Body of pancreas (tissue), 4 donors: ENCODE measurements at regions not wholly inside any gene's neighbourhood (a gene's known extent, or its start where the extent isn't known, plus 50 kb on each side); places are given as distances from the start of the nearest gene placed in this dataset.

Experiments used
- ATAC-seq: fragments of 150-250 bp; one replicate; pipeline ENCODE4 v1.9.1; 2016
- DNase-seq, 4 donors: peaks; one replicate each; pipeline ENCODE4 v3.0.0-alpha.2; 2019
- H3K27ac ChIP-seq, 4 donors: fragments of 200-600 bp; sonication (generic); 1 replicate in 3 of 4; 2 replicates in 1 of 4; pipeline versions ENCODE4 v1.5.1 to v1.6.1; 2016 to 2019; ENCODE audit warnings: mild to moderate bottlenecking in 1 of 4, mixed read lengths in 1 of 4, moderate library complexity in 1 of 4
- H3K27me3 ChIP-seq, 2 donors: fragments of 200-600 bp; sonication (generic); one replicate each; pipeline ENCODE4 v1.6.0; 2016; ENCODE audit warnings: mild to moderate bottlenecking in 1 of 2
- H3K36me3 ChIP-seq, 2 donors: fragments of 200-600 bp; sonication (generic); replicated peaks in 1 of 2; 2 replicates each; pipeline ENCODE4 v1.5.1; 2016; ENCODE audit warnings: low read depth in 2 of 2; ENCODE audit not compliant: insufficient read depth in 1 of 2
- H3K4me1 ChIP-seq: fragments of 200-600 bp; sonication (generic); one replicate; pipeline ENCODE4 v1.6.0; 2016
- H3K4me3 ChIP-seq, 2 donors: fragments of 200-600 bp; sonication (generic); 1 replicate in 1 of 2; 2 replicates in 1 of 2; pipeline ENCODE4 v1.5.1; 2016 to 2019
- H3K9me3 ChIP-seq, 3 donors: fragments of 200-600 bp; sonication (generic); 1 replicate in 2 of 3; 2 replicates in 1 of 3; pipeline ENCODE4 v1.5.1; 2016
- POLR2A ChIP-seq, 3 donors: fragments of 450-650 bp; IDR thresholded peaks; one replicate each; pipeline ENCODE4 v1.6.1; 2016; ENCODE audit warnings: antibody characterized with exemption in 3 of 3, mild to moderate bottlenecking in 2 of 3
- WGBS, 2 donors: methylation state at CpG; one replicate each; pipeline ENCODE4 v1.1.5; 2017; 5-methylcytosine and 5-hydroxymethylcytosine counted together
- intact Hi-C: fragments of 100-400 bp; cut with DNase I; formaldehyde crosslinking; loops from one replicate; pipeline ENCODE4 v1.15.1; 2023
- TF ChIP-seq, protein P1 (sequence below), 7 experiments: fragments of 450-650 bp in 4 of 7; fragments of 200-600 bp in 3 of 7; sonication (generic) in 3 of 7; IDR thresholded peaks; one replicate each; pipeline ENCODE4 v1.5.1; 2016 to 2019; ENCODE audit warnings: antibody characterized with exemption in 7 of 7

DNA sequence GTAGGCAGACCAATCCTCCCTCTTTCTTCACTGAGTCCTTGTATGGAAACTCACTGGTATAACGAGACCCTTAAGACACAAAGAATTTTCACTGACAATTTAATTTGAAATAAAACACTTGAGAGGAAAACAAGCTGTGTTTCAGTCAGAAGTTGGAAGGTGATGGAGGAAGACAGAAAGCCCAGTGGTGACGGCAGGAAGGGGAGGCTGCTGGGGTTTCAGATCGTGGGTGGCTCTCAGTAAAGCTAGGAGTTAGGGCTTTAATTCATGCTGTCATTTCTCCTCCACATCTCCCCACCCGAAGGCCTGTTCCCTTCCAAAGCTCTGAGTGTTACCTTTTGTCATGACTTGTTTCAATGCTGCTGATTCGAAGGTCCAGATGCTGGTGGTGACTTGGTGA, 605.2 kb upstream of the DPP6 start:
- H3K27ac ChIP-seq = no peak overlapping the region
- H3K4me3 ChIP-seq = no peak overlapping the region
- DNase-seq (no peak), ATAC-seq (no peak)
- H3K9me3 ChIP-seq = no peaks in the 10 kb centered on the region
- intact Hi-C loops = no loop called here
- no peaks in the 10 kb centered on the region for H3K36me3 ChIP-seq
- H3K27me3 ChIP-seq = no peaks in the 10 kb centered on the region
- 48 to 55% methylated on average over 5 of the region's 5 CpGs for WGBS, 2 donors
- no peak for TF ChIP-seq POLR2A (IDR thresholded peaks at IDR 0.05)
- TF ChIP-seq, protein P1, sequence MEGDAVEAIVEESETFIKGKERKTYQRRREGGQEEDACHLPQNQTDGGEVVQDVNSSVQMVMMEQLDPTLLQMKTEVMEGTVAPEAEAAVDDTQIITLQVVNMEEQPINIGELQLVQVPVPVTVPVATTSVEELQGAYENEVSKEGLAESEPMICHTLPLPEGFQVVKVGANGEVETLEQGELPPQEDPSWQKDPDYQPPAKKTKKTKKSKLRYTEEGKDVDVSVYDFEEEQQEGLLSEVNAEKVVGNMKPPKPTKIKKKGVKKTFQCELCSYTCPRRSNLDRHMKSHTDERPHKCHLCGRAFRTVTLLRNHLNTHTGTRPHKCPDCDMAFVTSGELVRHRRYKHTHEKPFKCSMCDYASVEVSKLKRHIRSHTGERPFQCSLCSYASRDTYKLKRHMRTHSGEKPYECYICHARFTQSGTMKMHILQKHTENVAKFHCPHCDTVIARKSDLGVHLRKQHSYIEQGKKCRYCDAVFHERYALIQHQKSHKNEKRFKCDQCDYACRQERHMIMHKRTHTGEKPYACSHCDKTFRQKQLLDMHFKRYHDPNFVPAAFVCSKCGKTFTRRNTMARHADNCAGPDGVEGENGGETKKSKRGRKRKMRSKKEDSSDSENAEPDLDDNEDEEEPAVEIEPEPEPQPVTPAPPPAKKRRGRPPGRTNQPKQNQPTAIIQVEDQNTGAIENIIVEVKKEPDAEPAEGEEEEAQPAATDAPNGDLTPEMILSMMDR (IDR thresholded peaks at IDR 0.05) = no peak
- H3K4me1 ChIP-seq = no peaks in the 10 kb centered on the region

DNA sequence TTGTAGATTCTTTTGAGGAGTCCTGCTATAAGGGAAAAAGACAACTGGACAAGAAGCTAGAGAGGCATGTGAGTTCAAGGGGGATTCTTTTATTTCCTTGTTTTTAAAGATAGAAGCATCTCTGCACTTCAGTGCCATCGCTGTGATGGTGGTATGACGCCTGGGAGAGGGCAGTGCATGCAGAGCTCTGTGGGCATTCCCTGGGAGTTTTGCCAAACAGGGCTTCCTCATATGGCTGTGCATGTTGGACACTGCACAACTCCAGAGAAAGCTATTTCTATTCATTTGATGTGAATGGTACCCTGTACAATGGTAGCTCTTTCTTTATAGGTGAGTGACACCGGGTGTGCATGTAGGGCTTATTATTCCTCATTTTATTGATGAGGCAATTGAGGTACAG, 599.5 kb upstream of the DPP6 start:
- DNase-seq = no peak
- H3K9me3 ChIP-seq = no peaks in the 10 kb centered on the region
- no peak overlapping the region for H3K27ac ChIP-seq
- intact Hi-C loops = no loop called here
- H3K4me3 ChIP-seq = no peak overlapping the region
- no peaks in the 10 kb centered on the region for H3K4me1 ChIP-seq
- TF ChIP-seq, protein P1 (IDR thresholded peaks at IDR 0.05) = no peak
- TF ChIP-seq POLR2A (IDR thresholded peaks at IDR 0.05) = no peak
- no peak for ATAC-seq
- 60 to 62% methylated on average over 3 of the region's 3 CpGs for WGBS, 2 donors
- H3K36me3 ChIP-seq = no peaks in the 10 kb centered on the region
- no peaks in the 10 kb centered on the region for H3K27me3 ChIP-seq

DNA sequence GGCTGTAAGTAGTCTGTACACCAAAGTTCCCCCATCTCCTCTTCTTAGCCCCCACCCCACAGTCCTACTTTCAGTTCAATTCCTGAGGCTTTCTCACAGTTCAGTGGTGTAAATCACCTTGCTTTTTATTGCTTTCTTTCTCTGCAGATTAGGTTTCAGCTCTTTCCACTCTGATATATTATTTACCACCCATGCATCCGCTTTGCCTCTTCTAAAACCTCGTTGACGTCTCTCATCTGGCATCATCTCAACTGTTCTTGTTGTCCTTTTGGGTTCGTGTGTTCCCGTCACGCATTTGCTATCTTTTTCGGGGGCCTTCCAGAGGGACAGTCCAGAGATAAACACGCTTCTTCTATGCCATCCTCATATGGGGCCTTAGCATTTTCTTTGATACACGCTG, 597.9 kb upstream of the DPP6 start:
- ATAC-seq (no peak), DNase-seq (no peak)
- WGBS, 2 donors = 71 to 78% methylated on average over 9 of the region's 9 CpGs
- H3K36me3 ChIP-seq = no peaks in the 10 kb centered on the region
- H3K4me1 ChIP-seq = no peaks in the 10 kb centered on the region
- no peak overlapping the region for H3K27ac ChIP-seq
- intact Hi-C loops = no loop called here
- H3K4me3 ChIP-seq = no peak overlapping the region
- no peaks in the 10 kb centered on the region for H3K9me3 ChIP-seq
- H3K27me3 ChIP-seq = no peaks in the 10 kb centered on the region
- TF ChIP-seq POLR2A (IDR thresholded peaks at IDR 0.05) = no peak
- TF ChIP-seq, protein P1 (IDR thresholded peaks at IDR 0.05) = no peak

DNA sequence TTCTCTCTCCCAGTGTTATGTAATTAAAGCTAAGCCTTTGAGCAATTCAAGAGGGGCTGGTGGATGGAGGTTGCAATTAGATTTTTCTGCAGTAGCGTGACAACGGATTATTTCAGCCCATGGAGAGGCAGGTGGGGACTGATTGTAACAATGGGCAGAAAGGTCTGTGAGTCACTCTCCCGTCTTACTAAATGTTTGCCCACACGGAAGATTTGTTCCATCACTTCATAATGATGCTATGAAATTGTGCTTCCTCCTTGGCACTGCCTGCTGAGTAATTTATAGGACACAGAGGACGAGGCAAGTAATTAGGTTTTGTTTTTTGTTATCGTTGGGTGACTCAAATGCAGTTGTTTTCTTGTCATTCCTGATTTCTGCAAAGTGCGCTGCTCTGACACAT, 594.5 kb upstream of the DPP6 start:
- TF ChIP-seq, protein P1 (IDR thresholded peaks at IDR 0.05) = no peak
- TF ChIP-seq POLR2A (IDR thresholded peaks at IDR 0.05) = no peak
- intact Hi-C loops = no loop called here
- H3K4me3 ChIP-seq = no peak overlapping the region
- ATAC-seq (no peak), DNase-seq (no peak)
- H3K9me3 ChIP-seq = peaks cover 0 to 7% (median 0%) of the 10 kb centered on the region in 3 donors
- H3K27me3 ChIP-seq = no peaks in the 10 kb centered on the region
- H3K27ac ChIP-seq = no peak overlapping the region
- H3K4me1 ChIP-seq = no peaks in the 10 kb centered on the region
- WGBS, 2 donors = 52 to 62% methylated on average over 7 of the region's 7 CpGs
- H3K36me3 ChIP-seq = no peaks in the 10 kb centered on the region

DNA sequence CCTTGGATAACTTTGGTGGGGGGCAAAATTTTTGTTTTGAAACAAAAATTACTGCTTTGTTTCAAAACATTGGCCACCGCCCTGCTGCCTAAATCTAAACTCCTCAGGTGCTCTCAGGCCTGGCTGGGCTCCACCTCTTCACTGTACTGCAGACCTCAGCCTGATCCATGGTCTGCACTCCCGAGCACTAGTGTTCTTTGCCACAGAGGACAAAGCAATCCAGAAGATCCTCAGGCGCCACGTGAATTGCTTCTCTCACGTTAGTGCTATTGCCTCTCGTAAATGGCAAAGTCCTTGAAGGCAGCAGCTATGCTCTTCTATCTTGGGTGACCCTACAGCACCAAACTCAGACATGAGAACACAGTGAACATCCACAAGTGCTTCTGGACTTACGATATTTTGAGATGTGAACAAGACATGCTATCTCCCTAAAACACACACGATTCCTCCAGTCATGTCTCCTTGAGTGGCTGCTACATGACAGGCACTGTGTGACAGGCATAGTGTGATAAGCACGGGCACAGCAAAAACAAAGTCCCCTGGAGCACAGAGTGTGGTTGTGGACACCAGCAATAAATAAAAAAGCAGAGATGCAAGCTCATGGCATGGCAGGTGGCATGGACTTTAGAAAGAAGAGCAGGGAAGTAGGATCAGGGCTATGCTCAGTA, 582.1 kb upstream of the DPP6 start:
- H3K9me3 ChIP-seq = no peaks in the 10 kb centered on the region
- ATAC-seq (no peak), DNase-seq (no peak)
- H3K4me3 ChIP-seq = no peak overlapping the region
- H3K36me3 ChIP-seq = no peaks in the 10 kb centered on the region
- H3K27me3 ChIP-seq = no peaks in the 10 kb centered on the region
- TF ChIP-seq, protein P1 (IDR thresholded peaks at IDR 0.05) = no peak
- no peak for TF ChIP-seq POLR2A (IDR thresholded peaks at IDR 0.05)
- 47 to 54% methylated on average over 9 of the region's 9 CpGs for WGBS, 2 donors
- H3K4me1 ChIP-seq = no peaks in the 10 kb centered on the region
- H3K27ac ChIP-seq = no peak overlapping the region
- intact Hi-C loops = no loop called here
